ENCODE measurements at regions not wholly inside any gene's neighbourhood (a gene's known extent, or its start where the extent isn't known, plus 50 kb on each side); places are given as distances from the start of the nearest gene placed in this dataset.

GRCh38 chr3:34634939-34635338 lies 836.5 kb downstream of the PDCD6IP start:
- no TSS peak for BruUV-seq (replicated peaks)
- Mint-ChIP-seq H3K27me3 (ENCODE audit: insufficient read depth, unreplicated experiment) (no peaks in the 10 kb centered on the region), H3K9me3 (ENCODE audit: unreplicated experiment) (no peaks in the 10 kb centered on the region), H3K27ac (ENCODE audit: unreplicated experiment) (no peak overlapping the region), H3K4me3 (ENCODE audit: unreplicated experiment) (no peak overlapping the region), H3K4me1 (ENCODE audit: low read depth, unreplicated experiment) (no peaks in the 10 kb centered on the region), H3K36me3 (ENCODE audit: insufficient read depth, unreplicated experiment) (no peaks in the 10 kb centered on the region)
- no peak for TF ChIP-seq CTCF (IDR thresholded peaks at IDR 0.05; ENCODE audit: insufficient read depth in 1 of 2, low read depth in 1 of 2, low read length in 1 of 2, severe bottlenecking in 1 of 2, unreplicated experiment in 1 of 2)
- Histone ChIP-seq H3K4me3 (ENCODE audit: low read depth, low read length) (no peak overlapping the region), H3K4me1 (no peaks in the 10 kb centered on the region), H3K9me3 (no peaks in the 10 kb centered on the region), H3K27me3 (replicated peaks; ENCODE audit: control insufficient read depth, insufficient read depth, low read length) (no peaks in the 10 kb centered on the region), H3K36me3 (ENCODE audit: control insufficient read depth, insufficient read depth, low read length) (no peaks in the 10 kb centered on the region)
- CTCF ChIA-PET = no interaction called here
- intact Hi-C loops (cut with micrococcal nuclease; ENCODE audit: unreplicated experiment) = no loop called here
- POLR2A ChIA-PET = no interaction called here
- no peak for DNase-seq

GRCh38 chr3:34635352-34635850 lies 837.0 kb downstream of the PDCD6IP start:
- no peak for TF ChIP-seq CTCF (IDR thresholded peaks at IDR 0.05; ENCODE audit: insufficient read depth in 1 of 2, low read depth in 1 of 2, low read length in 1 of 2, severe bottlenecking in 1 of 2, unreplicated experiment in 1 of 2)
- no peaks in the 10 kb centered on the region for H3K27me3 Mint-ChIP-seq (ENCODE audit: insufficient read depth, unreplicated experiment)
- H3K36me3 Mint-ChIP-seq (ENCODE audit: insufficient read depth, unreplicated experiment) = no peaks in the 10 kb centered on the region
- H3K4me1 ChIP-seq = no peaks in the 10 kb centered on the region
- H3K36me3 ChIP-seq (ENCODE audit: control insufficient read depth, insufficient read depth, low read length) = no peaks in the 10 kb centered on the region
- no peak overlapping the region for H3K27ac Mint-ChIP-seq (ENCODE audit: unreplicated experiment)
- BruUV-seq (replicated peaks) = no TSS peak
- H3K4me1 Mint-ChIP-seq (ENCODE audit: low read depth, unreplicated experiment) = no peaks in the 10 kb centered on the region
- no peak overlapping the region for H3K4me3 ChIP-seq (ENCODE audit: low read depth, low read length)
- CTCF ChIA-PET = no interaction called here
- intact Hi-C loops (cut with micrococcal nuclease; ENCODE audit: unreplicated experiment) = no loop called here
- H3K4me3 Mint-ChIP-seq (ENCODE audit: unreplicated experiment) = no peak overlapping the region
- no peak for DNase-seq
- POLR2A ChIA-PET = no interaction called here
- H3K9me3 Mint-ChIP-seq (ENCODE audit: unreplicated experiment) = no peaks in the 10 kb centered on the region
- no peaks in the 10 kb centered on the region for H3K9me3 ChIP-seq
- H3K27me3 ChIP-seq (replicated peaks; ENCODE audit: control insufficient read depth, insufficient read depth, low read length) = no peaks in the 10 kb centered on the region

- H3K36me3 ChIP-seq (ENCODE audit: control insufficient read depth, insufficient read depth, low read length) = no peaks in the 10 kb centered on the region
- Mint-ChIP-seq H3K36me3 (ENCODE audit: insufficient read depth, unreplicated experiment) (no peaks in the 10 kb centered on the region), H3K27me3 (ENCODE audit: insufficient read depth, unreplicated experiment) (no peaks in the 10 kb centered on the region), H3K4me3 (ENCODE audit: unreplicated experiment) (no peak overlapping the region), H3K27ac (ENCODE audit: unreplicated experiment) (no peak overlapping the region), H3K4me1 (ENCODE audit: low read depth, unreplicated experiment) (no peaks in the 10 kb centered on the region), H3K9me3 (ENCODE audit: unreplicated experiment) (no peaks in the 10 kb centered on the region)
- H3K4me3 ChIP-seq (ENCODE audit: low read depth, low read length) = no peak overlapping the region
- TF ChIP-seq CTCF (IDR thresholded peaks at IDR 0.05; ENCODE audit: insufficient read depth in 1 of 2, low read depth in 1 of 2, low read length in 1 of 2, severe bottlenecking in 1 of 2, unreplicated experiment in 1 of 2) = no peak
- no peaks in the 10 kb centered on the region for H3K9me3 ChIP-seq
- no peaks in the 10 kb centered on the region for H3K27me3 ChIP-seq (replicated peaks; ENCODE audit: control insufficient read depth, insufficient read depth, low read length)
- POLR2A ChIA-PET = no interaction called here
- CTCF ChIA-PET = no interaction called here
- H3K4me1 ChIP-seq = no peaks in the 10 kb centered on the region
- DNase-seq = no peak
- BruUV-seq (replicated peaks) = no TSS peak
- intact Hi-C loops (cut with micrococcal nuclease; ENCODE audit: unreplicated experiment) = no loop called here
Measured at GRCh38 chr3:34646911-34647460, 848.6 kb downstream of the PDCD6IP start.

All from Caco-2 (cell line).